ENCODE measurements at regions not wholly inside any gene's neighbourhood (a gene's known extent, or its start where the extent isn't known, plus 50 kb on each side); places are given as distances from the start of the nearest gene placed in this dataset.

DNA sequence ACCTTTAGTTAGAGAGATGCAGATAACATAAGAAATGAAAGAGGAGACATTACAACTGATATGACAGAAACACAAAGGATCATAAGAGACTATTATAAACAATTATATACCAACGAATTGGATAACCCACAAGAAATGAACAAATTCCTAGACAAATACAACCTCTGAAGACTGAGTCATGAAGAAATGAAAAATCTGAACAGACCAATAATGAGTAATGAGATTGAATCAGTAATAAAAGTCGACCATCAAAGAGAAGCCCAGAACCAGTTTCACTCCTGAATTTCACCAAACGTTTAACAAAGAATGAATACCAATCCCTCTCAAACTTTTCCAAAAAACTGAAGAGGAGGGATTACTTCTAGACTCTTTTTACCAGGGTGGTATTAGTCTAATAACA, 50.5 kb upstream of the PCAT7 start:
- TF ChIP-seq, protein P1, sequence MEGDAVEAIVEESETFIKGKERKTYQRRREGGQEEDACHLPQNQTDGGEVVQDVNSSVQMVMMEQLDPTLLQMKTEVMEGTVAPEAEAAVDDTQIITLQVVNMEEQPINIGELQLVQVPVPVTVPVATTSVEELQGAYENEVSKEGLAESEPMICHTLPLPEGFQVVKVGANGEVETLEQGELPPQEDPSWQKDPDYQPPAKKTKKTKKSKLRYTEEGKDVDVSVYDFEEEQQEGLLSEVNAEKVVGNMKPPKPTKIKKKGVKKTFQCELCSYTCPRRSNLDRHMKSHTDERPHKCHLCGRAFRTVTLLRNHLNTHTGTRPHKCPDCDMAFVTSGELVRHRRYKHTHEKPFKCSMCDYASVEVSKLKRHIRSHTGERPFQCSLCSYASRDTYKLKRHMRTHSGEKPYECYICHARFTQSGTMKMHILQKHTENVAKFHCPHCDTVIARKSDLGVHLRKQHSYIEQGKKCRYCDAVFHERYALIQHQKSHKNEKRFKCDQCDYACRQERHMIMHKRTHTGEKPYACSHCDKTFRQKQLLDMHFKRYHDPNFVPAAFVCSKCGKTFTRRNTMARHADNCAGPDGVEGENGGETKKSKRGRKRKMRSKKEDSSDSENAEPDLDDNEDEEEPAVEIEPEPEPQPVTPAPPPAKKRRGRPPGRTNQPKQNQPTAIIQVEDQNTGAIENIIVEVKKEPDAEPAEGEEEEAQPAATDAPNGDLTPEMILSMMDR (conservative IDR thresholded peaks at IDR 0.05; ENCODE audit: low read length) = no peak
- no peak overlapping the region for H3K4me3 ChIP-seq (ENCODE audit: low read length)
- no peak for DNase-seq (ENCODE audit: low read depth)

Measured in AG10803 (cell line).